ENCODE measurements at regions not wholly inside any gene's neighbourhood (a gene's known extent, or its start where the extent isn't known, plus 50 kb on each side); places are given as distances from the start of the nearest gene placed in this dataset.

- no peak for TF ChIP-seq GLI2 (tag by site-specific recombination; IDR thresholded peaks at IDR 0.05; ENCODE audit: borderline replicate concordance, low read depth)
- no peak for TF ChIP-seq KLF8 (tag by site-specific recombination; IDR thresholded peaks at IDR 0.05)
- TF ChIP-seq ZNF341 (tag by site-specific recombination; IDR thresholded peaks at IDR 0.05; ENCODE audit: low read depth), result no peak
- TF ChIP-seq ZBTB49 (tag by site-specific recombination; IDR thresholded peaks at IDR 0.05; ENCODE audit: low read depth), result no peak
- TF ChIP-seq REPIN1 (tag by site-specific recombination; IDR thresholded peaks at IDR 0.05; ENCODE audit: low read depth), result no peak
- no peak for TF ChIP-seq ZNF530 (tag by site-specific recombination; IDR thresholded peaks at IDR 0.05; ENCODE audit: low read depth)
- TF ChIP-seq ZNF157 (tag by site-specific recombination; IDR thresholded peaks at IDR 0.05), result no peak
- no peak for TF ChIP-seq ZNF202 (tag by site-specific recombination; IDR thresholded peaks at IDR 0.05; ENCODE audit: borderline replicate concordance)
- no peak for TF ChIP-seq PRDM4 (tag by site-specific recombination; IDR thresholded peaks at IDR 0.05)
- TF ChIP-seq SP7 (tag by site-specific recombination; IDR thresholded peaks at IDR 0.05), result no peak
- no peak for TF ChIP-seq KLF9 (tag by site-specific recombination; IDR thresholded peaks at IDR 0.05; ENCODE audit: low read depth)
- TF ChIP-seq ZNF623 (tag by site-specific recombination; IDR thresholded peaks at IDR 0.05), result no peak
- H3K36me3 ChIP-seq (ENCODE audit: control insufficient read depth in 2 of 2, insufficient read depth in 1 of 2, low read length in 2 of 2), result no peaks in the 10 kb centered on the region
- H3K27ac ChIP-seq (ENCODE audit: extremely low read depth, low read depth, low read length), result no peak overlapping the region
- no peaks in the 10 kb centered on the region for H3K9me3 ChIP-seq (ENCODE audit: control insufficient read depth, insufficient read depth, low read depth, low read length)
- H3K4me1 ChIP-seq (ENCODE audit: control insufficient read depth, insufficient read depth, low read length), result no peaks in the 10 kb centered on the region
- H3K4me3 ChIP-seq (ENCODE audit: low read depth, low read length), result no peak overlapping the region
- ChIA-PET CTCF (interaction anchor here (0.6 kb wide), 1 partner anchor 429 kb away, joined by 3 read pairs; no protein-coding TSS in a partner anchor), POLR2A (no interaction called here)
Observed at GRCh38 chr2:16473575-16473974, 192.1 kb downstream of the CYRIA start.

GRCh38 chr2:16470936-16471490, 194.6 kb downstream of the CYRIA start:
- POLR2A ChIA-PET, result no interaction called here
- no peak overlapping the region for H3K4me3 ChIP-seq (ENCODE audit: low read depth, low read length)
- no peaks in the 10 kb centered on the region for H3K36me3 ChIP-seq (ENCODE audit: control insufficient read depth in 2 of 2, insufficient read depth in 1 of 2, low read length in 2 of 2)
- TF ChIP-seq EGR2 (tag by site-specific recombination; IDR thresholded peaks at IDR 0.05; ENCODE audit: low read depth) (peak; percentile 70), CTCF (tag by site-specific recombination; IDR thresholded peaks at IDR 0.05) (no peak), ZNF544 (tag by site-specific recombination; IDR thresholded peaks at IDR 0.05) (no peak), TSHZ1 (tag by site-specific recombination; IDR thresholded peaks at IDR 0.05; ENCODE audit: borderline replicate concordance) (no peak), ZBTB11 (tag by site-specific recombination; conservative IDR thresholded peaks at IDR 0.05; ENCODE audit: low read depth) (no peak)
- CTCF ChIA-PET, result no interaction called here
- no peak overlapping the region for H3K27ac ChIP-seq (ENCODE audit: extremely low read depth, low read depth, low read length)
- no peaks in the 10 kb centered on the region for H3K9me3 ChIP-seq (ENCODE audit: control insufficient read depth, insufficient read depth, low read depth, low read length)
- no peaks in the 10 kb centered on the region for H3K4me1 ChIP-seq (ENCODE audit: control insufficient read depth, insufficient read depth, low read length)
